NCI-H1694 (cell line): ENCODE measurements at regions not wholly inside any gene's neighbourhood (a gene's known extent, or its start where the extent isn't known, plus 50 kb on each side); places are given as distances from the start of the nearest gene placed in this dataset.

Source experiments
- DNase-seq: peaks from one replicate; lab custom pipeline; 2025; lab: John Stamatoyannopoulos, UW

- no peak for DNase-seq
Observed at GRCh38 chr10:75294518-75294865, 58.7 kb upstream of the COMTD1 start.

GRCh38 chr10:75294031-75294437 lies 58.3 kb upstream of the COMTD1 start:
- DNase-seq = no peak

- DNase-seq = no peak
Observed at GRCh38 chr10:75293446-75293820, 57.7 kb upstream of the COMTD1 start.

- DNase-seq = no peak
Observed at GRCh38 chr10:75292794-75293445, 57.2 kb upstream of the COMTD1 start.

- no peak for DNase-seq
Observed at GRCh38 chr10:75291805-75292204, 56.0 kb upstream of the COMTD1 start.

- DNase-seq = no peak
Observed at GRCh38 chr10:75288140-75288711, 52.5 kb upstream of the COMTD1 start.

- no peak for DNase-seq
Observed at GRCh38 chr10:75287697-75288096, 51.9 kb upstream of the COMTD1 start.

GRCh38 chr10:75286901-75287300 lies 51.1 kb upstream of the COMTD1 start:
- DNase-seq = no peak
